Heart right ventricle (tissue), 16 donors: ENCODE measurements at regions not wholly inside any gene's neighbourhood (a gene's known extent, or its start where the extent isn't known, plus 50 kb on each side); places are given as distances from the start of the nearest gene placed in this dataset.

Experiments used
- ATAC-seq, 8 donors: fragments of 200-7000 bp; cut with Tn5 transposase; one replicate each; pipeline ENCODE4 v1.9.1; 2020; ENCODE audit warnings: mild to moderate bottlenecking in 8 of 8, moderate library complexity in 8 of 8, moderate number of reproducible peaks in 1 of 8
- DNase-seq, 2 donors: peaks; one replicate each; pipeline ENCODE4 v3.0.0-alpha.2; 2020
- H3K27ac ChIP-seq, 10 donors: fragments of 200-600 bp; sonication (generic) in 2 of 10; one replicate each; pipeline versions ENCODE4 v1.5.0 to v1.8.0; 2020 to 2022; ENCODE audit warnings: mild to moderate bottlenecking in 3 of 10
- H3K27me3 ChIP-seq, 7 donors: fragments of 200-600 bp; one replicate each; pipeline ENCODE4 v1.8.0; 2021 to 2022; ENCODE audit warnings: mild to moderate bottlenecking in 2 of 7
- H3K36me3 ChIP-seq, 9 donors: fragments of 200-600 bp; sonication (generic) in 1 of 9; one replicate each; pipeline versions ENCODE4 v1.5.0 to v1.8.0; 2020 to 2022; ENCODE audit warnings: mild to moderate bottlenecking in 2 of 9
- H3K4me1 ChIP-seq, 9 donors: fragments of 200-600 bp; sonication (generic) in 1 of 9; one replicate each; pipeline versions ENCODE4 v1.5.0 to v1.8.0; 2020 to 2022; ENCODE audit warnings: mild to moderate bottlenecking in 4 of 9
- H3K4me3 ChIP-seq, 10 donors: fragments of 200-600 bp; sonication (generic) in 2 of 10; one replicate each; pipeline versions ENCODE4 v1.5.0 to v1.8.0; 2020 to 2022; ENCODE audit warnings: mild to moderate bottlenecking in 7 of 10, moderate library complexity in 2 of 10
- H3K9me3 ChIP-seq, 11 donors: fragments of 200-600 bp in 10 of 11; sonication (generic) in 2 of 11; one replicate each; pipeline versions ENCODE4 v1.5.0 to v1.8.0; 2013 to 2022; ENCODE audit warnings: mild to moderate bottlenecking in 2 of 11, control low read depth in 1 of 11, moderate library complexity in 1 of 11
- WGBS, 2 donors: extraction: QIAGEN DNeasy Blood & Tissue Kit; methylation state at CpG; one replicate each; pipeline ENCODE4 v1.1.7; 2013; ENCODE audit warnings: inconsistent platforms in 1 of 2; 5-methylcytosine and 5-hydroxymethylcytosine counted together
- intact Hi-C, 10 donors: fragments of 100-400 bp; cut with DNase I; formaldehyde crosslinking; loops; one replicate each; pipeline versions ENCODE4 v1.11.1 to v1.14.2; 2022
- TF ChIP-seq, protein P1 (sequence below), 9 donors: fragments of 200-600 bp; sonication (generic) in 2 of 9; IDR thresholded peaks; one replicate each; pipeline versions ENCODE4 v1.5.0 to v1.8.0; 2021 to 2022; ENCODE audit warnings: antibody characterized with exemption in 9 of 9, mild to moderate bottlenecking in 5 of 9, moderate library complexity in 1 of 9
- donor health status: Arrhythmogenic right ventricular cardiomyopathy.
- donor health status: ischemic (EF 13 %, LVEDD 7.1; RV severe dilation, severe dysfunction).
- donor health status: healthy with polysubstance abuse.
- donor health status: DM: no; HTN: yes; CAD: no.
- donor health status: DM: no; HTN: no; CAD: no.
- donor health status: ischemic (EF 25% LVEDD 6.9; RV normal size, moderate dysfunction).
- donor health status: ischemic (EF 25% LVEDD 5.7; RV mildly dilated, moderate dysfunction).
- donor health status: healthy.
- donor health status: DM: yes; HTN: yes; CAD: no.
- donor health status: Ischemic cardiomyopathy.
- donor health status: ischemic (EF 35%, LVEDD 5.7; RV mildly dilated, moderate dysfunction).
- donor health status: nonischemic (EF 11% LVEDD 7.7; RV severe dilation, severe dysfunction).
- donor health status: DM: yes; HTN: yes; CAD: no.
- donor health status: PGD.
- donor health status: ischemic (EF 29% LVEDD 5.4; RV normal size, mild dysfunction).
- donor health status: nonischemic (EF 23%, LVEDD 6.1; RV moderate dilation, normal function).

DNA sequence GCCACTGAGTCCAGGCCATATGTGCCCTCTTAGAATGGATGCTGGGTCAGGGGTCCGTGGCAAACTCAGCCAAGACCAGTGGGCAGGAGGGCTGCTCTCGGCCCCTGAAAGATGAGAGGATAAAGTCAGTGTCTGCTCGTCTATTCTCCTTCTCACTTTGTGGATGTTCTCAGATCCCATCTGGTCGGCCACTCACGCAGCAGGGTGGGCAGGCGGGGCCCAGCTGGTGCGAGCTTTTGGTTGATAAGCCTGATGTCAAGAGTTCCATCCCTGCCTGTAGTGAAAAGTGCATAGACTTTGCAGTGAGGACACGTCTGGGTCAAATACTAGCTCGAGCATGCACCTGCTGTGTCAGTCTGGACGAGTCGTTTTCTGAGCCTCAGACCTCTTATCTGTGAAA, 556.2 kb upstream of the EEF2KMT start:
- H3K36me3 ChIP-seq = no peaks in the 10 kb centered on the region
- TF ChIP-seq, protein P1, sequence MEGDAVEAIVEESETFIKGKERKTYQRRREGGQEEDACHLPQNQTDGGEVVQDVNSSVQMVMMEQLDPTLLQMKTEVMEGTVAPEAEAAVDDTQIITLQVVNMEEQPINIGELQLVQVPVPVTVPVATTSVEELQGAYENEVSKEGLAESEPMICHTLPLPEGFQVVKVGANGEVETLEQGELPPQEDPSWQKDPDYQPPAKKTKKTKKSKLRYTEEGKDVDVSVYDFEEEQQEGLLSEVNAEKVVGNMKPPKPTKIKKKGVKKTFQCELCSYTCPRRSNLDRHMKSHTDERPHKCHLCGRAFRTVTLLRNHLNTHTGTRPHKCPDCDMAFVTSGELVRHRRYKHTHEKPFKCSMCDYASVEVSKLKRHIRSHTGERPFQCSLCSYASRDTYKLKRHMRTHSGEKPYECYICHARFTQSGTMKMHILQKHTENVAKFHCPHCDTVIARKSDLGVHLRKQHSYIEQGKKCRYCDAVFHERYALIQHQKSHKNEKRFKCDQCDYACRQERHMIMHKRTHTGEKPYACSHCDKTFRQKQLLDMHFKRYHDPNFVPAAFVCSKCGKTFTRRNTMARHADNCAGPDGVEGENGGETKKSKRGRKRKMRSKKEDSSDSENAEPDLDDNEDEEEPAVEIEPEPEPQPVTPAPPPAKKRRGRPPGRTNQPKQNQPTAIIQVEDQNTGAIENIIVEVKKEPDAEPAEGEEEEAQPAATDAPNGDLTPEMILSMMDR (IDR thresholded peaks at IDR 0.05) = no peak
- no peak overlapping the region for H3K27ac ChIP-seq
- intact Hi-C loops = no loop called here
- H3K9me3 ChIP-seq = peaks cover 0 to 6% (median 0%) of the 10 kb centered on the region in 11 donors
- no peak for DNase-seq
- H3K4me1 ChIP-seq = no peaks in the 10 kb centered on the region
- ATAC-seq = no peak
- H3K27me3 ChIP-seq = peaks cover 0 to 28% (median 0%) of the 10 kb centered on the region in 7 donors
- no peak overlapping the region for H3K4me3 ChIP-seq
- 49 to 55% methylated on average over 11 of the region's 11 CpGs for WGBS, 2 donors

DNA sequence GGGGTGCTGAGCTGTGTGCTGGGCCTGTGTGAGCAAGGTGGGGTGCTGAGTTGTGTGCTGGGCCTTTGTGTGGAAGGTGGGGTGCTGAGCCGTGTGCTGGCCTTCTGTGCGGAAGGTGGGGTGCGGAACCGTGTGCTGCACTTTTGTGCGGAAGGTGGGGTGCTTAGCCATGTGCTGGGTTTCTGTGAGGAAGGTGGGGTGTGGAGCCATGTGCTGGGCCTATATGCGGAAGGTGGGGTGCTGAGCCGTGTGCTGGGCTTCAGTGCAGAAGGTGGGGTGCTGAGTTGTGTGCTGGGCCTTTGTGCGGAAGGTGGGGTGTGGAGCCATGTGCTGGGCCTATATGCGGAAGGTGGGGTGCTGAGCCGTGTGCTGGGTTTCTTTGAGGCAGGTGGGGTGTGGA, 555.4 kb upstream of the EEF2KMT start:
- WGBS, 2 donors = 91 to 92% methylated on average over 10 of the region's 10 CpGs
- peak in 2 of 8 donors; percentile 31 to 34 for ATAC-seq
- intact Hi-C loops = no loop called here
- peaks cover 0 to 3% (median 0%) of the 10 kb centered on the region in 11 donors for H3K9me3 ChIP-seq
- DNase-seq = no peak
- no peaks in the 10 kb centered on the region for H3K4me1 ChIP-seq
- peaks cover 0 to 29% (median 5%) of the 10 kb centered on the region in 7 donors for H3K27me3 ChIP-seq
- H3K27ac ChIP-seq = no peak overlapping the region
- H3K4me3 ChIP-seq = no peak overlapping the region
- no peaks in the 10 kb centered on the region for H3K36me3 ChIP-seq
- TF ChIP-seq, protein P1 (IDR thresholded peaks at IDR 0.05) = no peak

DNA sequence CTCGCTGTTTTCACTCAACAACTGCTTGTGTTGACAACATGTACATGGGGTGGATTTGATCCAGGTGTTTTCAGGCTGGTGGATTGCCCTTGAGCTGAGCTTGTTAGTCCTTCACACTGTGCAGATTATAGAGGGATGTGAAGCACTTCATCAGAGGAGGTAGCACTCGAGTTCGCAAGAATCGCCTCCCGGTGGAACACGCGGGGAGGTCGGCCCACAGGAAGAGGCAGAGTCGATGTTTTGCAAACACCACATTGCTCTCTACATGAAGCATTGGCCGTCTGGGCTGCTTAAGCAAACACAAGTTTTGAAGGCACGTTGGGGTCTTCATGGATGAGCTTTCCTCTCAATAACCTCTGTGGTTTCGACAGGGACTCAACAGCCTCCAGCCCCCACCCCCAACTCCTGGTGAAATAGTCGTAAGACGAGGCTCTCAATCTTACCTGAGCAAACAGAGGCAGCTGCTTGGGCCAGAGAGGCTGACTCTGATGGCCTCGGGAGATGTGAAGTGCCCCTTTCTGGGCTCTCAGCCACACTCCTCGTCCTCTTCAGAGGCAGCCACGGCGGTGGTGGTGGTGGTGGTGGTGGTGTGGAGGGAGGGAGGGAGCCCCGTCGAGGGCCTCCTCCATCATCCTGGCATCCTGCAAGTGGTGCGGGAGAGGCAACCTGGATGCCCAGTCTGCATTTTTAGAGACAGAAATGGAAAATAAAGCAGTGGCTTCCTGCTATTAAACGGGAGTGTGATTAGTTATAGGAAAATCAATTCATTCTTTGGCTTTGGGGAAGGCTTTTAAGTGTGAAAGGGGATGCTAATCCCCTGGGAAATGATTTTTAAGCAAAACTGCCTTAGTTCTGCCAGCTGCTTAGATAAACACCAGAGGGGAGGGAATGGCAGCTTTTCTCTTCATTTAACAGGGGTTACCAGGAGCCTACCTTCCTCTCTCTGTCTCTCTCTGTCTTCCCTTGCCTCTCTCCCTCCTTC, 552.5 kb upstream of the EEF2KMT start:
- Histone ChIP-seq H3K4me3 (no peak overlapping the region), H3K27ac (no peak overlapping the region), H3K36me3 (no peaks in the 10 kb centered on the region), H3K9me3 (no peaks in the 10 kb centered on the region), H3K27me3 (peaks cover 0 to 29% (median 5%) of the 10 kb centered on the region in 7 donors), H3K4me1 (no peaks in the 10 kb centered on the region)
- DNase-seq (no peak), ATAC-seq (no peak)
- intact Hi-C loops = no loop called here
- WGBS, 2 donors = 38 to 41% methylated on average over 22 of the region's 22 CpGs
- TF ChIP-seq, protein P1 (IDR thresholded peaks at IDR 0.05) = no peak

DNA sequence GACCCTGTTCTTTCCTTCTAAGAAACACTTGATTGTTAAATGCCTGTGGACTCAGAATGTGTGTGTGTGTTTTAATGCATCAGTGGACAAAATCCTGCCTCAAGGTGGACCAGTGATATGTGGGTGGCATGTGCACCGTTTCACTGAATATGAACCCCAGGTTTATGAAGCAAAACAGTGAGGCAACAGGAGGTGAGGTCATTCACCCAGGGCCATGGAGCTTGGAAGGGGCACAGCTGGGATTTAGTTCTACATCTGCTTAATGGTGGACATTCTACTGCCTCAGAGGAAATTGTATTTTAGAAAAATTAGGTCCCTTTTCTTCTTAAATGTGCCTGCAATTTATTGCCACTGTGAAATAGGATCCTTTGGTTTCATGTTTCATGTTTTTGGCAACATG, 549.5 kb upstream of the EEF2KMT start:
- no peak for DNase-seq
- no peaks in the 10 kb centered on the region for H3K9me3 ChIP-seq
- no peak overlapping the region for H3K4me3 ChIP-seq
- 71 to 76% methylated on average over 1 of the region's 1 CpG for WGBS, 2 donors
- H3K27ac ChIP-seq = no peak overlapping the region
- no peak for ATAC-seq
- H3K4me1 ChIP-seq = no peaks in the 10 kb centered on the region
- H3K36me3 ChIP-seq = no peaks in the 10 kb centered on the region
- TF ChIP-seq, protein P1 (IDR thresholded peaks at IDR 0.05) = no peak
- peaks cover 0 to 26% (median 5%) of the 10 kb centered on the region in 7 donors for H3K27me3 ChIP-seq
- intact Hi-C loops = no loop called here
